ENCODE measurements at regions not wholly inside any gene's neighbourhood (a gene's known extent, or its start where the extent isn't known, plus 50 kb on each side); places are given as distances from the start of the nearest gene placed in this dataset.

DNA sequence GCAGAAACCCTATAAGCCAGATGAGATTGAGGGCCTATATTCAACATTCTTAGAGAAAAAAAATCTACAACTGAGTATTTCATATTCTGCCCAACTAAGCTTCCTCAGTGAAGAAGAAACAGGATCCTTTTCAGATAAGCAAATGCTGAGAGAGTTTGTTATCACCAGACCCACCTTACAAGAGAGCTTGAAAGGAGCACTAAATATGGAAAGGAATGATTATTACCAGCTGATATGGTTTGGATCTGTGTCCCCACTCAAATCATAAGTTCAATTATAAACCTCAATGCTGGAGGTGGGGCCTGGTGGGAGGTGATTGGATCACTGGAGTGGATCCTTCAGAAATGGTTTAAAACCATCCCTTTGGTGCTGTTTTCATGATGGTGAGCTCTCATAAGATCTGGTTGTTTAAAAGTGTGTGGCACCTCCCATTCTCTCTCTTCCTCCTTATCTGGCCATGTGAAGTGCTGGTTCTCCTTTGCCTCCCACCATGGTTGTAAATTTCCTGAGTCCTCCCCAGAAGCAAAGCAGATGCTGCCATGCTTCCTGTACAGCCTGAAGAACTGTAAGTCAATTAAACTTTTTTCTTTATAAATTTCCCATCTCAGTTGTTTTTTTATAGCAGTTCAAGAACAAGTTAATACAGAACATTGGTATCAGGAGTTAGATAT, 144.2 kb downstream of the MSN start:
- intact Hi-C loops (cut with micrococcal nuclease; ENCODE audit: unreplicated experiment), result no loop called here
- no TSS peak for BruUV-seq (replicated peaks)
- TF ChIP-seq CTCF (IDR thresholded peaks at IDR 0.05; ENCODE audit: insufficient read depth in 1 of 2, low read depth in 1 of 2, low read length in 1 of 2, severe bottlenecking in 1 of 2, unreplicated experiment in 1 of 2), result no peak
- Mint-ChIP-seq H3K27me3 (ENCODE audit: insufficient read depth, unreplicated experiment) (no peaks in the 10 kb centered on the region), H3K27ac (ENCODE audit: unreplicated experiment) (no peak overlapping the region), H3K4me1 (ENCODE audit: low read depth, unreplicated experiment) (no peaks in the 10 kb centered on the region), H3K9me3 (ENCODE audit: unreplicated experiment) (no peaks in the 10 kb centered on the region), H3K4me3 (ENCODE audit: unreplicated experiment) (no peak overlapping the region), H3K36me3 (ENCODE audit: insufficient read depth, unreplicated experiment) (no peaks in the 10 kb centered on the region)
- Histone ChIP-seq H3K9me3 (no peaks in the 10 kb centered on the region), H3K36me3 (ENCODE audit: control insufficient read depth, insufficient read depth, low read length) (no peaks in the 10 kb centered on the region), H3K4me1 (no peaks in the 10 kb centered on the region), H3K27me3 (replicated peaks; ENCODE audit: control insufficient read depth, insufficient read depth, low read length) (no peaks in the 10 kb centered on the region), H3K4me3 (ENCODE audit: low read depth, low read length) (no peak overlapping the region)
- DNase-seq, result no peak
- CTCF ChIA-PET, result no interaction called here
- POLR2A ChIA-PET, result no interaction called here
